NCI-H146 treated with DMSO at 0.1 percent for 48 hours (cell line): ENCODE measurements at regions not wholly inside any gene's neighbourhood (a gene's known extent, or its start where the extent isn't known, plus 50 kb on each side); places are given as distances from the start of the nearest gene placed in this dataset.

ENCODE experiments used
- DNase-seq: peaks from one replicate; lab custom pipeline; 2025; ENCODE audit not compliant: unreplicated experiment; lab: John Stamatoyannopoulos, UW

DNA sequence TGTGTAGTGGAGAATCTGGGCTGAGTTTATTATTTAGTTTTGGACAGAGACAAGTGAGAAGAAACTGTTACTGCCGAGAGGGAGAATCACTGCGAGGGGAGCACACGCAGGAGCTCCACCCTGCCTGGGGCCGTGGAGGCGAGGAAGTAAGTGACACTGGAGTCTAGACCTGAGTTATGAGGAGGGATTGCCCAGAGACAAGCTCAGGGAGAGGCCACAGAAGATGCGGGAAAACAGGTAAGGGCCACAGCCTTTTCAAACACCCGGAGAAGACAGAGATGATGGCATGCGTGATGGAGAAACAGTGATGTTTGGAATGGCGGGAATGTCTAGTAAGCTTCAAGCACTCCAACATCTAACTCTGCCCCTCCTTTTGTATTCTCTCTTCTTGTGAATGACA lies 84.1 kb downstream of the TNFSF11 start:
- DNase-seq = no peak

DNA sequence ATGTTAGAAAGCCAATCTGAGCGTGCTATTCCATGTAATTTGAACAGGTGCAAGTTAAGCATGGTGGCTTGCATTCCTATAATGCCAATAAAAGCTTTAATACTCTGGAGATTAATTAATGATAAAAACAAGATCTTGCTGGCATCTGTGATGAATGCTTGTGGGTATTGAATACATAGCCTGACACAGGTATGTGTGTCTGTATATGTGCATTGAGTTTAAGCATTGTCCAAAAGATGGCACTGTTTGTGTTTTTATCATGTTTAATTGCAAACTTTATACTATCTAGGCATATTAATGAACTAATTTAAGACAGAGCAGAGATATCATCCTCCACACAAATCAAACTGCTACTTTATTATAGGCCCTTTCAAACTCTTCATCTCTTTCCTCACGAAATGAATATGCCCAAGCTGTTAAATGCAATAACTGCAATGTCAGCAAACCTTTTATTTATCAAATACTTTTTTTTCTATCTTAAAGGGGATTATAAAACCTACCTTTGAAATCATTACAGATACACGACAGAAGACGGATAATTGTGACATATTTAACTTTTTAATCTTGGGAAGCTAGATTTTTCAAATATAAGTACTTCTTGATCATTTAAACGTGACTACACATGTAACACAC lies 86.5 kb downstream of the TNFSF11 start:
- no peak for DNase-seq

DNA sequence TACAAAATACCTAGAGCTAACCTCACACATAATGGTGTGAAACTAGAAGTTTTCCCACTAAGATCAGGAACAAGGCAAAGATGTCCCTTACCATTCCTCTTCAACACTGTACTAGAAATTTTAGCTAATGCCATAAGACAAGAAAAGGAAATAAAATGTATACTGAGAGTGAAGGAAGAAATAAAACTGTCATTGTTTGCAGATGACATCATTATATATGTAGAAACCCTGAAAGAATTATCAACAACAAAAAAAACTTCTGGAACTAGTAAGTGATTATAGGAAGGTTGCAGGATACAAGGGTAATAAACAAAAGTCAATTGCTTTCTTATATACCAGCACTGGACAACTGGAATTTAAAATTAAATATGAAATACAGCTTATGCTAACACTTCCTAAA lies 93.7 kb downstream of the TNFSF11 start:
- no peak for DNase-seq

DNA sequence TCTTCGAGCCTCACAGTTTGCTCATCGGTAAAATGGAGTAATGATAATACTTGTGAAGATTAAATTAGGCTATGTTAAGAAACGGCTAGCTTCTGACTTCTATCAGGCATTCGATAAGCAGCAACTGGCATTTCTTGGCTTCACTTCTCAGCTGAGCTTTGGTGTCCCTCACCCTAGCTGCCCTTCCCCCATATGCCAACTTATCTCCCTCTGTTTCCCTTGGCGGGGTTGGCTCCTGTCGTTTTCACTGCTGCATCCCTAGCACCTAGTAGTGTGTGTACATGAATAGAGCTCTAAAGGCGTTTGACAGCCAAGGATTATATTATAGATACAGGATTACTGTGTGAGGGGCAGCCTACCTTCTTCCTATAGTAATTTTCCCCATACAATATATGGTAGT lies 97.5 kb downstream of the TNFSF11 start:
- no peak for DNase-seq

DNA sequence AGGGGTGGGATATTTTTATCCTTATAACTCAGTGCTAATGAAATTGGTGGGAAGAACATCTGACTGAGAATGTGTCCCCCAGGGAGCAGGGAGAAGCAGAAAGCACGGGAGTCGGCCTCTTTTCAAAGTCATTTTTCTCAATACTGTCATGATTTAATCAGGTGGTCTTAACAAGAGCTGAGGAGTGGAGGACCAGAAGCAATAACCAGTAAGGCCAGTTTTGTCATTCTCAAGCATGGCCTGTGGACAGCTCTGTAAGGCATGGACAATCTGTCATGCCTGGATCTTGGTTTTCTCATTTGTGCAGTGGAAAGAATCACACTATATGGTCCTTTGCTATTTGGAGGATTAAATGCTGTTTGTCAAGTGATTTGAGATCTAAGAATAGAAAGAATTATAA lies 99.7 kb downstream of the TNFSF11 start:
- DNase-seq = no peak

DNA sequence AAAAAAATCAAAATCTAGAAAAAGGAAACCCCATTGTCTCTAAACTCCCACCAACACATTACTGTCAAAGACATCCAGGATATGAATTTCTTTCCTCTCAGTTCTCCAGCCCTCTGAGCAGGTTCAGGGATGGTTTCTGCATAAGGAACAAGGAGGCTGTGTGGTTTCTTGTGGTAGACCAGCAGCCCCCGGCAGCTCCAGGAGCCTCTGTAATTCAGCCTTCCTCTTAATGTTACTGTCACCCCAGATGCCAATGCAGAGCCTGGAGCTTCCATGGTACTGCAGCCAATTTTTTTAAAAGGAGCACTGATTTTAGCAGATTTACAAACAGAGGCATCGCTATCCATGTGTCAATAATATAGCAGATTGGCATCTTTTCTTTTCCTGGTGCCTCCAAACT lies 100.6 kb upstream of the FAM216B start:
- no peak for DNase-seq

DNA sequence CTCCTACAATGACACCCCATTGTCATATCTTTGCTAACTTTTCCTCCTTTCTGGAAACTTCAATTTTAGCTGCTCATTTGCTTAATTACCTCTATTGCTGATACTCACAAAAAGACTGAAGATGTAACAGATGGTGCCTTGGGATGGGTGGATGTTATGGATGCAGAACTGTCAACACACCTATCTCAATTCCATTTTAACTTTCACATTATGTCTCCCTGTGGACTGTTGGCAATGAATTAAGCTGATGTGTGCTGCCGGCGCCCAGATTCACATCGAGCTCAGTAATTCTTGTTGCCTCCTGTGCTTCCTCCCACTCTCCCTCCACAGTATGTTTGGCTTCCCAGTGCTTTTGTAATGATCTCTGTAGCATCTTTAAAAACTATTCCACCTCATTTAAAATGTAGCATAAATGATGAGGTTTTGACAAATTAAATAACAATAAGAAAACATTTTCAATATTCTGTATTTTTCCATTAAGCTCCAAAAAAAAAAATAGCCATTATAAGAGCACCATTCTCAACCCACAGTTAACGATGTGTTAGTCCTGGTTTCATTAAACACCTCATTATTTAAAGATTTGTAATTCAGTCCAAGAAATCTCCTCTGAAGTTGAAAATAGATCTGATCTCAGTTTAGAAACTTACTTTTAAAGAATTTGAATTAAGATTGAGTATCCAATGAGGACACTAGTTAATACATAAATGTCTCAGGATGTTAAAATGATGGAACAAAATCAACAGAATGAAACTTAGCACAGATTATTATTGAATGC lies 99.9 kb upstream of the FAM216B start:
- DNase-seq = no peak

DNA sequence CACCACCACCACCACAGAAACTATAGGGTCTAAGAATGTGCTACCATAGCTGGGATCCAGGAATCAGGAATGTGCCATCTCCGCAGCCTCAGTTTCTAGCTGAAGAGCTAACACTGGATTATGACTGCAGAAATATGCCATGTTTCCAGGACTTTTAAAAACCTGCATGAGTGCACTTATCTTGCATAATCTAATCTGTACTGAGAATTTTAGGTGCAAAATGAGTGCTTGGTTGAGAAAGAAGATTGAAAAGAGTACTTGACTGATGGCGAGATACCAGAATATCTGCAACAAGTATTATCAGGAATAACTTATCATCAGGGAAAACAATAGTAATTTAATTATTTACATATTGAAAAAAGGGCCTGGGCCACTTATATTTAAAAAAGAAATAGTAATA lies 97.2 kb upstream of the FAM216B start:
- no peak for DNase-seq

DNA sequence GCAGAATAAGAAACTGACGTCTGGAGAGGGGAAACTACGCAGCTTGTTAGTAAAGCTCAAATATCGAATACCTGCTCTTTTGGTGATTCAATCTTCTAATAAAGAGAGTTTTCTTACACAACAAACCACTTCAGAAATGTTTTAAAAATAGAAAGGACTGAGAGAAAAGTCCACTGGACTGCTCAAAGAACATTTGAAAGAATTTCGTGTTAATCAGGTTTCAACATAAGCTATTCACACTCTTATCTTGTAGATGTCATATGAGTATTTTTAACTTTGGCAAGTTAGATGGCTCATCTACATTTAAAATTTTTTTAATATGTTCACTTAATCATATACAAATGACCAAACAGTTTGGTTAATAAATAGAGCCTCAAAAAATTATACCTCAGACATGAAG lies 95.6 kb upstream of the FAM216B start:
- DNase-seq = no peak

DNA sequence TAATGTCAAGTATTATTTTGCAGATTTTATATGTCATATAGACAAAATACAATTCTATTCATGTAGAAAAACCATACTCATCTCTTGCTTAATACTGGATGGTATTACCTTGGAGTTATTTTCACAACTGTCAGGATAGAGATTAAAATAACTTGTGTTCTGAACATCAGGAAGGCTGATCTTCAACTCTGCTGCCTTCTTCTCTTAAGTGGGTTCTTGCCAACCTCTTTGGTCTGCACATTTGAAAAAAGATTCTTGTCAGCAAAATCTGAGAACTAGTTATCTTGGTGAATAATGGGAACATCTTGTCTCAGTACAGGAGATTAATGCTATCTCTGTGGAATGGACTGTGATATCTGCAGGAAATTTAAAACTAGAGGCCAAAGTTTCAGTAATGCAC lies 95.2 kb upstream of the FAM216B start:
- no peak for DNase-seq

DNA sequence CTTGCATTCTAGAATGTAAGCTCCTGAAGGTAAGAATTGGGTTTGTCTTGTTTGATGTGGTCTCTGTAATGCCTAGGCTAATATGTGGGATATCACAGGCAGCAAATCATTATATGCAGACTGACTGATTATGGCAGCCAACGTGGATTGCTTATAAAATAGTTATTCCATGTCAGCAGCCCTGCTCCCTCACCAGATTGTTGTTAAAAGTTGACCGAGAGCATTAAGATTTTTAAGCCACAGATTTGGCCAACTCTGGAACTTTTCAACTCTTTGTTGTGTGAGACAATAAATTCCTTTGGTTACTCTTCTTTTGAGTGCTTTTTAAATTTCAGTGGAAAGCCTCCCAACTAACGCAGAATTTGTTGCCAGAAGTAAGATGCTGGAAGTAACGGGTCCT lies 92.6 kb upstream of the FAM216B start:
- DNase-seq = no peak

DNA sequence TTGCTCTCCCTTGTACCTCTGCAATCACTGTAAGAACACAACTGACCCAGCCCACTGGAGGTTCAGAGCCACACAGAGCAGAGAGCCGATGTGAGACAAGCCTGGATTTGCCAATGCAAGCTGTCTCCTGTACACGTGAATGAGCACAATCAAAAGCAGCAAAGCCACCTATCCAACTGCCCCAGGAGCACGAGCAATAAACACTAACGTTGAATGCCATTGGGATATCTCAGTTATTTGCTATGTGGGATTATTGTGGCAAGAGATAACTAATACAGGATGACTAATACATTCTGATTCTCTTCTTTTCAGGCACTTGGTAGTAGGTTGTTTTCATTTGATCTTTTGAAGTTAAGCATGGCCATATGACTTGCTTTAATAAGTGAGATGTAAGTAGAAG lies 85.2 kb upstream of the FAM216B start:
- no peak for DNase-seq

DNA sequence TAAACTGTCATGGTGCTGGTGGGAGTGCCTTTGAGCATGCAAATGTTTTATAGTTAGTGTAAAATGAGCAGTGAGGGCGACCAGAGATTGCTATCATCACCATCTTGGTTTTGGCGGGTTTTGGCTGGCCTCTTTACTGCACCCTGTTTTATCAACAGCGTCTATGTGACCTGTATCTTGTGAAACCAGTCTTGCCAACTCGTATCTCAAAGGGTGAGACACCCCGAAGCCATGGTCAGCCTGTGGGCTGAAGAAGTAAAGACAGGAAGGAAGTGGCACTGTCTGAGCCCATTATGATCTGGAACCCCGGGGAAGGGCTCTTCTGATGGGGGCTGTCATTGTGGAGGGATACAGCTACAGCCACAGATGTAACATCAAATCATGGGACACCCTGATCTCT lies 81.5 kb upstream of the FAM216B start:
- DNase-seq = no peak

DNA sequence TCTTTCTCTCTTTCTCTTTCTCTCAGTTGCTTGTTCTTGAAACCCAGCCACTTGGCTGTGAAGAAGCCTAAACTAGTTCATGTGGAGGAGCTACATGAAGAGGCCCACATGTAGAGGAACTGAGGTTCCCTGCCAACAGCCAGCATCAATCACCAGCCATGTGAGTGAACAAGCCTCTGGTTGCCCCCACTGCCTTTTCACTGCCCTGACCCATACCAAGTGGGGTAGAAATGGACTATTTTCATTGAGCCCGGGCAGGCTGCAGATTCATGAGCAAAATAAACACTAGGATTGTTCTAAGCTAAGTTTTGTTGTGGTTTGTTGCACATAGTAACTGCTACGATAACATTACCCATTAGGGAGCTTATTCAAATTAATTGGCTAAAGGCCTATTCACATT lies 78.7 kb upstream of the FAM216B start:
- DNase-seq = no peak

DNA sequence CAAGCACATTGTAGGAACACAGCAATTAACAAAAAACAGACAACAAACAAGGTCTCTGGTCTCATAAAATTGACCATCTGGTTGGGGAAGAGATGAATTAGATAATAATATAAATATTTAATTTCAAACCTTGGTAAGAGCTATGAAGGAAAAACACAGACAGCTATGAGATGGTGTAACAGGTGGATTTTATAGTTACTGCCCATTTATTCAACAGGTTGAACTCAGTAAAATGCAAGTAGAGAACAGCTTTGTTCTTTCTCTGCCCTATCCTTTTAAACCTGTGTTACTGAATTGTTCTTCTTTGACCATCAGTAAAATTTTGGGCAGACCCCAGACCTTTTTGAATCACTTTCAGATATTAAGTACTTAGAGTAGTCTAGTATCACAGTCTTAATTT lies 77.6 kb upstream of the FAM216B start:
- DNase-seq = no peak

DNA sequence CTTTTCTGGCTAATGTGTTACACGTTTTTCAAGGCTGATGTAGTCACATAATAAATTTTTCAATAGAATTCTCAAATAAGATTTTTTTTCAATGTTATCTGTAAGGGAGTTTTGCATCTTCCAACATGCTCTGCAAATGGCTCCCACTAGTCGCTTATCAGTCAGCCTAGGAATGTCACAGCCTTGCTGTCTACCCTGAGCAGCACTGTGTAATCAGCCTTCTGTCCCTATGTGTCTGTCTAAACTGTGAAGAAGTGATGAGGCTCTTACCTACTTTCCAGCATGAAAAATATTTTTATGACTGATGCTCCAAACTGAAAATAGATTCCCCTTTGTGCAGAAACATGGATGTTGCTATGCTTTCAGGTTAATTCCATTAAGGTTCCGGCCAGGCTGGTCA lies 75.1 kb upstream of the FAM216B start:
- DNase-seq = no peak

DNA sequence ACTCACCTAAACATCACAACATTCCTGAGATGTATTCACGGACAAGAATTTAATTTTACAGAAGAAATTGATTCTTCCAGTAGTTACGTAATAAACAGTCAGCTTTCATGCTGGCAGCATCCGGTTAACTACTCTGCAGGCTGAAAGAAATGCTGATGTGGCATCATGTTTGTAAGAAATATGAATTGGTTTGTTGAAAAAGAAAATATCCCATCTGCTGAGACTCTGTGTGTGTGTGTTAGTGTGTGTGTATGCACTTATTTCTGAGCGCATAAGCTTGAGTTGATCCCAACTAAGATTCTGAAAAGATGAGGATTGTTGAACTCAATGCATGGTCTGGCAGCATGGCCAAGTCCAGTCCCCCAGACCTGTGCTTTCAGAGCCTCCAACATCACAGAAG lies 74.3 kb upstream of the FAM216B start:
- no peak for DNase-seq

DNA sequence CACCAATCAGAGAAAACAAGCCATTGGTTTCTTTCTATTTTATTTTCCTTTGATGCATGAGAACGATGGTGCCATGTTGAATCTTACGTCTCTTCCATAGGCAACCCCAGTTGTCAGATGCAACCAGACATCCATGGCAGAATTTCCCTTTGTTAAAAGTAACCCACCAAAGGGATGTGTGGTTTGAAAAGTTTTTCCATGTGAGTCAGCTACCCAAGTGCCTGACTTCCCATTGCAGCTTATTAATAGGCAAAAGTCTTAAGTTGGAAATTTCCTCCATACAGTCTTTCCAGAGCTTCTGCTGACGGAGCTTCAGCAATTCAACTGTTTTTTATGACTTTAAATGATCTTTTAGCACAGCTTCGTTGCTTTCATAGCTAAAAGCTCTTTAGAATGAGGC lies 73.8 kb upstream of the FAM216B start:
- DNase-seq = no peak

DNA sequence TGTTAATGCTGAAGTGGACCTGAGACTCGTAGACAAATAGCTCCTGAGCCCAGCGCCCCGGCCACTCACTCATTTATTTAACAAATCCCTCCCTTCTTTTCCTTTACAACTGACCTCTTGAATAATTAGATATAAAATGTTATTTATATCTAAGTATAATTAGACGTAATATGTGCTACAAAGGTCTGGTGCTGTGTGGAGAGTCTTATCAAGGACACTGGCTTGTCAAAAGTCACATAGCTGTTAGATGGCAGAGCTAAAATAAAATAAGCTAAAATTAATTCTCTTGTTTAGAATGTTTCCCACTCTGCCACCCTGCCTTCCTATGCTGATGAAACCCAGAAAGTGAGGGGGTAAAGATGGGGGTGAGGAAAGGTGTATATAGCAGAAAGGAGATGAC lies 73.0 kb upstream of the FAM216B start:
- no peak for DNase-seq

DNA sequence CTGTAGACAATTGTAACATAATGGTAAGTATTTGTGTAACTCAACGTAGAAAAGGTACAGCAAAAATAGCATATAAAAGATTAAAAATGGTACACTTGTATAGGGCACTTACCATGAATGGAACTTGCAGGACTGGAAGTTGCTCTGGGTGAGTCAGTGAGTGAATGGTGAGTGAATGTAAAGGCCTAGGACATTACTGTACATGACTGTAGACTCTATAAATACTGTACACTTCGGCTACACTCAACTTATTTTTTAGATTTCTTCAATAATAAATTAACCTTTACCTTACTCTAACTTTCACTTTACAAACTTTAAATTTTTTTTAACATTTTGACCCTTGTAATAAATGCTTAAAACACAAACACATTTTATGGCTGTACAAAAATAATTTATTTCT lies 72.1 kb upstream of the FAM216B start:
- DNase-seq = no peak

DNA sequence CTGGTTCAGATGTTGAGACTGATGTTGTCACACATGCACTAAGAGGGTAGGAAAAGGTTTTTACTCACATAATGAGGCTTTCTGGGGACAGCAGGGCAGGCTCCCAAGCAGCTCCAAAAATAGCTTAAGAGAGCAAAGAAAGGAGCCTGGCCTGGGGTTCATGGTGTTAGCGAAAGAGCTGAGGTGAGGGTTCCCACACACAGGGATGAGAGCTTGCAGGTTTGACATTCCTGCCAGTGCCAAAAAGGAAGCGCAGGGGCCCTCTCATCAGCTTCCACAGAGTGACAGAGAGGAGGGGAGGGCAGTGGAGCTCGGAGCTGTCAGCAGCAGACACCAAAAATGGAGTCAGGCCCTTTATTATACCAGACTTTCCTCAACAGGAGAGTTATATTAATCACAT lies 65.5 kb upstream of the FAM216B start:
- no peak for DNase-seq

DNA sequence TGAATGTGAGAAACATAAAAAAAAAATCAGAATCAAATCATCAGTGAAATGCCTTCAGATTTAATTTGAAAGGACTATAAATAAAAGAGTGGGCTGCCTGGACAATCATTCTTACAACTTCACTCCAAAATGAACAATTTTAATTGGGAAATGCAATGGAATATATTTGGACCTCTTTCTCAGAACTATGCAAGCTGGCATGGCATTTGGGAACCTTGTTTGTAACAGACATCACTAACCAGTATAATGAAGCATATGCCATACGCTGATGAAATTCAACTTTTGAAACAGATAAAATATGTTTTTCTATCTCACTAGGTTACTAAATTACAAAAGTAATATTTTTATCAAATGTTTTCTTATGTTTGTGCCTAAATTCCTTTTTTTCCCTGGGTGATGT lies 64.2 kb upstream of the FAM216B start:
- DNase-seq = no peak
